ENCODE measurements at regions not wholly inside any gene's neighbourhood (a gene's known extent, or its start where the extent isn't known, plus 50 kb on each side); places are given as distances from the start of the nearest gene placed in this dataset.
A peak's percentile ranks its signal among the peaks of the same experiment; 100 is the strongest.

DNA sequence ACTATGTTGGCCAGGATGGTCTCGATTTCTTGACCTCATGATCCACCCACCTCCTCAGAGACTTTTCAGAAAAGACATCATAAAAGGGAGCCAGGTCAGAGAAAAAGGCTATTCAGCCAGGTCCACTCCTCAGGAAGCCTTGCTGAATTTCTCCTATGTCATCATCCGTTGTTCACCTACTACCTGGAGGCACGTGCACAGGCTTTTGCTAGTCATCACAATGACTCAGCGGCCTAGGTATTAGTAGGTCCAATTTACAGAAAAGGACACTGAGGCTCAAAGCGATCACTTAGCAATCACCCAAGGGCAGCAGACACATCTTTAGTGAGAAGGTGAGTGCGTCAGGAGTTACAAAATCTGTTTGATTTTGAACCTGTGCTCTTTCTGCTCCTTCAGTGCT, 72.3 kb upstream of the RAD23B start:
- DNase-seq, result no peak

DNA sequence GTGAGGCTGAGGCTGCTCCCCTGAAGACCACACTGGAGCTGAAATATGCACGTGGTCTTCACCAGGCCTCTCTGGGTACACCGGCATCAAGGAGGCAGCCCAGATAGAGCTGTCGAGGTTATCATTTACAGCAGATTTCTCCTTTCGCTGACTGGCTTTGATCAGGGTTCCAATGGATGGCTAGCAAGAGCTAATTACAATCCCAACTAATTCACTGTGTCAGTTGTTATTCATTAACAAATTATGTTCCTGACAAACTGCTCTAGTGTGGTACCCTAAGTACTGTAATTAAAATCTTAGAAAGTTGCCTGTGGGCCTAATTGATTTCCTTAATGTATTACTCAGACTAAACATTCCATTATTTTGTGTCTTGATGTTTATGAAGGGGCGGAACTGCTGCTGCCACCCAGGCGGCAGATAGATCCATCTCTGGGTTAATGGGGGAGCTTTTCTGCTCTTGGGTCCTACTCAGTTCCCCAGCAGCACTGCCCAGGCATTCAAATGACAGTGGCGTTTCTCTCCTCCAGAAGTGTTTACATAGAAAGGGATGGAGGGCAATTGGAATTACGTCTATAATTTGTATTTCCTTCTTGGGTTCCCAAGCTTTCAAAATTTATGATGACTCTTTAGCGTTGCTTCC, 71.7 kb upstream of the RAD23B start:
- DNase-seq, result no peak

DNA sequence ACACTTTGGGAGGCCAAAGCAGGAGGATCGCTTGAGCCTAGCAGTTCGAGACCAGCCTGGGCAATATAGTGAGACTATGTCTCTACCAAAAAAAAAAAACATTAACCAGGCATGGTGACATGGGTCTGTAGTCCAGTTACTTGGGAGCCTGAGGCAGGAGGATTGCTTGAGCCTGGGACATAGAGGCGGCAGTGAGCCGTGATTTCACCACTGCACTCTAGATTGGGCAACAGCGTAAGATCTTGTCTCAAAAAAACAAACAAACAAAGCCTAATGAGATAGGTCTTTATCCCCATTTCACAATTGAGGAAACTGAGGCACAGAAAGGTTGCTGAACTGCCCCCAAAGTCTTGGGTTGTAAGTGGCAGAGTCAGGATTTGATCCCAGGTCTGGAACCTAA, 70.5 kb upstream of the RAD23B start:
- no peak for DNase-seq

DNA sequence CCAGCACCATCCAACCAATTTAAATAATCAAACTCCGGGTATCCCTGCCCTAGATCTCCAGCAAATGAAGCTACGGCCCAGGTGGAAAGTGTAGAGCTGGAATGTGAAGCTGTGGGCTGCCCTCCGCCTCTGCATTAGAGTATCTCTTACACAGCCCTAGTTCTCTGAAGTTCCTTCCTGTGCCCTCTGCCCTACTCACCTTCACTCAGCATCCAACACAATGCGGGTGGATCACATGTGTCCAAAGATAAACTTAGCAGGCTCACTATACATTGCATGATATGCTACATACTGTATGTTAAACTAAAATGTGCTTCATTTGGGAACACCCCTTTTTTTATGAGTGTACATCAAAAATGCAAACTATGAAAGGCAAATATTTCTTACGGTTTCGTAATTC, 70.0 kb upstream of the RAD23B start:
- DNase-seq, result no peak

DNA sequence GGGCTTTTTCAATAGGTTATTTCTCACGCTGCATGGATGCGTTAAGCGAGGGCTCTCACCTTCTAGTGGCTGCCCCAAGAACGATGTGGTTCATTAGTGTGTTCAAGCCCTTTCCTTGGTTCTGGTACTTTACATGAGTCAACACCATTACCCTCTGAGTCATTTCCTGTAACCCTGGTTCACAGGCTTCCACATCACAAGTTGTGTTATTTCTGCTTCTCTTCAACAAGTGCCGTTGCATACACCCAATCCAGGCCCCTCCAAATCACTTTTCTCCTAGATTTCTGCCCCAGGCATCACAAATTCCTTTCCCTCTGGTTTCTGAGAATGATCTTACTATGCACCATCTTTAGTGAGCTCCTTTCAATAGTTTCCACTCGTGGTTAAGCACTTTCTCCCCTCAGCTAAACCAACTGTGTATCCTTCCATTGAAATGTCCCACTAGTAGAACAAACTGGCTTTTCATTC, 69.5 kb upstream of the RAD23B start:
- DNase-seq, result no peak

DNA sequence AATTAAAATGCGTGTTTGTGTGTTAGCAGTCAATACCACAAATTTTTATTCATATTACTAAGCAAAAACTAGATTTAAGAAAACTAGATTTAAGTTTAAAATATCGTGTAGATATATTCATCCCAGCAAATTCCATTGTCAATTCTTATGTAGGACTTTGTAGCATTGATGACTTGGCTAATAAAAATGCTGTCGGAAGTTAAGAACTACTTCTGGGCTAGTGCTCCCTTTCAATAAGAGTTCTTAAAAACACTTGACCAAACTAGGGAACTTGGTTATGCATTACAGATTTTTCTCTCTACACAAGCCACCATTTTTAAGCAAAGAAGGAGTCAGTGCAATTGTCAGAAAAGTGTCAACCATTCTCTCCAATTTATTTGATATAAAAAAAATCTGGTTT, 68.7 kb upstream of the RAD23B start:
- no peak for DNase-seq

DNA sequence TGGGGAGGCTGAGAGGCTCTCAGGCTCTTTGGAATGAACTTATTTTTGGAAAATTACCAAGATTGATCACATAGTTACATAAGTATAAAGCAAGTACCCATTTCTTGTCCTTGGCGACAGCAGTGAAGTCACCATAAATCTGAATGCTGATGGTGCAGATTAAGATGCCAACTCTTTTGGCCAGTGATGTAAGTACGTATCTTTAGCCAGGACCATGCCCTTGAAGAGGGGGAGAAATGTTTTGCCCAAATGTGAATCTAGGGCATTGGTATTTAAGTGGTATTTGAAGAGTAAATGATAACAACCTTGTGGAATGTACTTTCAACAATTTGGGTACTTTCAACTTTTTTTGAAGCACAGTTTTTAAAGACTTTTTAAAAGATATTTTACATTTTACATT, 68.2 kb upstream of the RAD23B start:
- no peak for DNase-seq

DNA sequence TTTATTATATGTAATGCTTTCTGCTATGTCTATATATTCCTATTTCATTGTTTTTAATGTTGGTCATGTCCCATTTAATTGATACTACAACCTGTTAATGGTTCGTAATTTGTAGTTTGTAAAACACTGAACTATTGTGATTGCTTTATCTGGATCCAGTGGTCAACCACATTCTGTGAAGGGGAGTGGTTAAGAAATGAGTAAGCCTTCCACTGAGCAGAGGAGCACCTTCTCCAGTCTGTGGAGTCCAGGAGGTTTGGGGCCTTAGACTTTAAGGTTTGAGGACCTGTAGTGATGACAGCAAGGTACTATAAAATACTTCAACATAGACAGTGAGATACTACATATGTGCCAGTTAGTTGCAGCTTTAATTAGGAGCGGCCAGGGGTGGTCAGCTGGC, 67.7 kb upstream of the RAD23B start:
- DNase-seq, result no peak

DNA sequence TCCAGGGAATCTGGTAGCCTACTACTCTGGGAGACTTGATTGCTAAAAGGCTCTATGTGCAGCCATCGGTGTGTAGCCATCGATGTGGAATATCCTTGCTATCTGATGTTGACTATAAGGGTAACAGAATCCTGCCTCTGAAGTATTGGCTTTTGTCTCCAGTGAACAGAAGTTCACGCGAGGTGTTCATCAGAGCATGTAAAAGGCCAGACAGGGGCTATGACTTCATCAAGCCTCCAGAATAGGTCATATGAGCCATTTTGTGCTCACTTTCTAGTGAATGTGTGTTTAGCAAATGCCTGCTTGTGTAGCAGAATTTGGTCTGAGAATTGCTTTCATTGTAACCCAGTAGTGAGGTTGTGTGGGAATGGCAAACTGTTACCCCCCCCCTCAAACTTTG, 66.8 kb upstream of the RAD23B start:
- DNase-seq, result no peak

DNA sequence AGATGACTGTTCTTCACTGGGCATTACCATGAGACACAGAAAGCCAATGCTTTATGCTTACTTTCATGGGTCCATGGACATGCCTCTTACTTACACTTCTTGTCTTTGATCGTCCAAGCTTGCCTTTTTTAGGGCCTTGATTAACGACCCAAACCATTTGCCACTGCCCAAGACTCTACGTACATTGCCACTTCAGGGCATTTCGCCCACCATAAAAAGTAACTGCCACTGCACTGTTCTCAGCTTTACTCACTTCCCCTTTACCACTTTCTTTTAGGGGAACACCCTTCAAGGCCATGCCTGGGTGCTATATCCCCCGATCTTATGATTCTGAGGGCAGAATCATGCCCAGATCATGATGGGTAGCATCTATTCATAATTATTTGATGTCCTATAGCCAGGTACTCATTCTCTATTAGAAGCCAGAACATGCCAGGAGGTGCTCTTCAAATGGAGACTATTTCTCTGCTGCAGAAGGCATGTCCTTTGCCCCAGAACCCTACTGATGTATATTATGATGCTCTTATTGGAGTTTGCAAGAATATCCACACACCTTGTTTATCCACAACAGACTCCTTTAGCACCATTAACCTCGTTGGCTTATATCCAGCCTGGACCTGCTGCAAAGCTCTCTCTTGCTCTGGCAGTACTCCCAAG, 64.1 kb upstream of the RAD23B start:
- no peak for DNase-seq

DNA sequence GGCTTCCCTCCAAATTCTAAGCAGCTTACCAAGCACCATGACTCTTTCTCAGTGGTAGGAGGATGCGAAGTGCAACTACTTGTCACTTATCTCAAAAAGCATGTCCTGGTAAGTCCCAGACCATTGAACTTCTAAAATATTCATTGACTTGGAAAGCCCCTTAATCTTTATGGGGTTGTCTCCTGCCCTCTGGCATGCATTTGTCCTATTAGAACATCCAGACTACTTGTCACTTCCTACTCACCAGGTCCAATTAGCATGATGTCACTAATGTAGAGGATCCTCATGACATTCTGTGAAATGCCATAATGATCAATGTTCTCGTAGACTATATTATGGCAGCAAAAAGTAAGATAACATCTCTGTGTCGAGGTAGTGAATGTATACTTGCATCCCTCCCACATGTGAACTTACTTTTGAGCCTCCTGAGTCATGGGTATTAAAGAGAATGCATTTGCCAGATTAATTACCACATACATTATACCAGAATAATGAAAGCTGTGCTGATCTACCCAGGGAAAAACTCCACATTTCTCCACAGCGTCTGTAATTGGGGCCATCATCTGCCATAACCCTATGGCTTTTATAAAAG, 63.5 kb upstream of the RAD23B start:
- DNase-seq, result no peak

DNA sequence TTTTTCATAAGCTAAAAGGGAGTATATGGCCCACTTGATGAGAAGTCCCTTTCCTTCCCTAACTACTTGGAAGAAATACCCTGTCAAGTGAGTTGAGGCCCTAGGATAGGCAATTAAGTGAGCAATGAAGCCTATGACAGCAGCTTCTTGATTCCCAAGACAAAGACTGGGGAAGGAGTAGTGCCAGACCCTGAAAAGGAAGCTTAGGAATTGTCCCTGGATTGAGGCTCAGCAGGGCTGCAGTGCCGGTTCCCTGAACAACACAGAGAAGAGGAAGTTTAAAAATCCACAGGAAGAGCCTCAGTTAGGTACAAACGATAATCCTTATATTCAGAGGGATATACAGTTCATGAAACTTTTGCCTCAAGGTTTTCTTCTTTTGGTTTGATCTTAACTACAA, 61.8 kb upstream of the RAD23B start:
- peak; percentile 2 for DNase-seq

DNA sequence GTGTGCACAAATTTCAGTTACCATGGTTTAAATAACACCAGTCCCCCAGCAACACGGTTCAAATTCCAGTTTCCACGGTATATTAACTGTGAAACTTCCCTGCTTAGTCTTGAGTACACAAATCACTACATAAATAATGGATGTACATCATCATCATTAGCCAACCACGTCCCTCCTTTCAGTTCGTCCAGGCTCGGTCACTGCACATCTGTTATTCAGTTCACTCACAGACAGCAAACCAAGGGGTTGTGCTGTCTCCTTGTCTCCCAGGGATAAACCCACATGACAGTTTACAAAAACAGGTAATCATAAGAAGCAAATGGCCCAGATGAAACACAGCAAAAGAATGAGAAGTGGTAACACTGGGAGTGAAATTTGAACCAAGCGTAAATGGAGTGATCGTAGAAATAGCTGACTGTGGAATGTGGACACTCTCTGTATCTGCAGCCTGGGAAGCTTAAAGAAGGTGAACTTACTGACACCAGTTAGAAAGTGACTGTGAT, 61.0 kb upstream of the RAD23B start:
- peak; percentile 33 for DNase-seq

DNA sequence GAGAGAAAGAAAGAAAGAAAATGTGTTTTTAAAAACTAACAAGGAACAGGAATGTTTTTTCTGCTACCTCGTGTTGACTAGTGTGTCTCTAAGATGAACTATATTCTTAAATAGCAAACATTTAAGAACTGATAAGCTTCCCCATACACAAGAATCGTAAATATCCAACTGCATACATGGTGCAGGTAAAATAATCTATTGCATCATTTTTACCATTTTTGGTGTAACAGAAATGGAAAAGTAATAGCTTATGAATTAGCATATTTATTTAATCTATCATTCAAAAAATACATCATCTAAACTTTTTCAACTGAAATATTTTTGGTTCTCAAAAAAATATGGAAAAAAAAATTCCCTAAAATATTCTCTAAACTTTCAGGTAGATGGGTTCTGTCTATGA, 59.7 kb upstream of the RAD23B start:
- no peak for DNase-seq

DNA sequence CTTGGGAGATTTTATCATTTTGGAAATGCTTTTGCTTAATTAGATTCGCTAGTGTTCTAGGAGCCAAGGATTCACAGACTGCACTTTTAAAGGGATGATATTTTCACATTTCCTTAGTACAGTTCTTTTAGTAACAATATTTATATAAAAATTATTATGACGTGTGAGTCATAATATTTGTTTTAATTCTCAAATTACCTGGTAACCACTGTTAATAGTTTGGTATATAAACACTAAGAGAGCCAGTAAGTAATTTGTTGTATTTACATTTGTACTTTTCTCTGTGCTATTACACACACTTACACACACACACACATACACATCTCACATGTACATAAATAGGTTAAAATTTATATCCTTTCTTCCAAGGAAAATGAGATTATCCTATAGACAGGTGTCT, 58.8 kb upstream of the RAD23B start:
- DNase-seq, result no peak

DNA sequence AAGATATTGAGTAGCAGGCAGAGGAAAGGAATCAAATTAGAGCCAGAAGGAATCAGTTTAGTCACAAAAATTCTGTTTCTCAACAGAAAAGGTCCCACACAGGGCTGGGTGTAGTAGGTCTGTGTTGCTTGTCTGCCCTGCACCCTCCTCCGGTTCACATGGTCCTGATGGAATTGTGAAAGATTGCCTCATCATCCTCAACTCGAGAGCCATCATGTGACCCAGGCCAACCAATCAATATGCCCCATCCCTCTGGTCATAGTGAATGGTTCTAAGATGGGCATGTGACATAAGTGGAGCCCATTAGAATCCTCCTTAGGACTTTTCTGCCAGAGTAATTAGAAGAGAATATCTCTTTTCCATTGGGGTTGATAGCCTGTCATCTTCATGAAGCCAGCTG, 56.7 kb upstream of the RAD23B start:
- no peak for DNase-seq

DNA sequence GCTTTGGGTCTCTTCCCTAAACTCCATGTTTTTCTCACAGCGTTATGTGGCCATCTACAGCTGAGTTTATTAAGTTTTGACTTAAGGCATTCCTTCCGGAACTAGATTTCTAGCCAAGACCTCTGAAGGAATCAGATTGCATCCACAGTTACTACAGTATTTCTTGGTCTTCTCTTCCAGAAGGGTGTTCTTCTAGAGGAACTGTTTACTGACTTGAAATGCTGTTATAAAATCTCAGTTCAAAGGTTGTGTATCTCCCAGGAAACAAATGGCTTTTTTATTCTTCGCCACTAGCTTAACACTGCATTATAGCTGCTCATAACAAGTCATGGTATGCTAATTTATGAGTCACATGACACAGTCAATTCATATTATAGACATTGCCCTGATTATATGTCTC, 55.3 kb upstream of the RAD23B start:
- DNase-seq, result peak; percentile 43

DNA sequence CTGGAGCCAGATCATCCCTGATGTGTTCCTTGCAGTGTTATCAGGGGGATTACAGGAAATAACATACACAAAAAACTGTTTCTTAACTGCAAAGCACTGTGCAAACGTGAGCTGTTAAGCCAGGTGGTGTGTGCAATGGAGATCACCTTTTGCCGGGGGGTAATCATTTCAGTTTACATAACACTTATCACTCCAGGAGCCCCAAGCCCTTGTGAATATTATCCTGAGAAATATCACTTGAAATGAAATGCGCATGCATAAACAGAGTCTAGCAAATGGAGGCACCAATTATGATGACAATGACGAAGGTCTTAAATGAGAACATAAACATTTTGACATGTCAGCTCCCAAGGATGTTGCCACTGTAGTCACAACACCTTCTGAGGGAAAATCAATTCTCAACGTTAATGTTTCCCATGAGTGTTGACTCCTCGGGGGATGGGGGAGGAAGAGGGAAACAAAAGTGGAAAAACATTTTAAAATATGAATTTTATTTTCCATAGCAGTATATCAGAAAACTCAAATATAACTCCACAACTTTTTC, 54.5 kb upstream of the RAD23B start:
- DNase-seq, result no peak

DNA sequence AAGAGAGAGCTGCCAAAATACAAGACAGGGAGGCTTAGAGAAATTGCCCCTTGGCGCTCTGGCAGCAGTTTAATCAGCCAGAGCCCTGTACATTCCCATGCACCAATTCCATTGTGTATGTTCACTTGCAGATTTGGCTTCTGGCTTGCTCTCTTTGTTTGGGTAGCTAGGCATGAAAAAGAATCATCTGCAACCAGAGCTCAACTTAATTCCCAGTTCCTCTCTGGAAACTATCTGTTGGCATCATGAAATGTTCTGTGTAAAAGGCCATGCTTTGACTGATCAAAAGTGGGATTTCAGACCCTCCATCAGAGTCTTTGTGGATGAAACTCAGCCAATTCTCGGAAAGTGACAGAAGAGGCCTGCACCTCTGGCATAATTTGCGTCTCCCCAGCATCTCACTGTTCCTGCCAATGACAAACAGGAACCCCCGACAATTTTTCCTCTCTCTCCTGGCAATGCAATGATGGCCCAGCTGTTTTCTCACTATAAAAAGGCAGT, 53.8 kb upstream of the RAD23B start:
- DNase-seq, result peak; percentile 32
